DOHH2 (cell line): ENCODE measurements at regions not wholly inside any gene's neighbourhood (a gene's known extent, or its start where the extent isn't known, plus 50 kb on each side); places are given as distances from the start of the nearest gene placed in this dataset.

ENCODE experiments used
- H3F3A ChIP-seq: fragments of 200-600 bp; sonication (generic), shearing (Covaris generic); 2 replicates; pipeline ENCODE4 v1.6.0; 2016; ENCODE audit warnings: antibody characterized with exemption, mild to moderate bottlenecking; ENCODE audit not compliant: control insufficient read depth, insufficient read depth
- H3K27ac ChIP-seq: fragments of 200-600 bp; sonication (generic); 2 replicates; pipeline ENCODE4 v1.5.1; 2014; ENCODE audit warnings: low read depth, mild to moderate bottlenecking, low read length, moderate library complexity
- H3K27me3 ChIP-seq: fragments of 200-600 bp; sonication (generic); 2 replicates; pipeline ENCODE4 v1.6.1; 2014; ENCODE audit warnings: mild to moderate bottlenecking, low read length, mixed read lengths; ENCODE audit not compliant: control insufficient read depth
- H3K36me3 ChIP-seq: fragments of 200-600 bp; sonication (generic); 2 replicates; pipeline ENCODE4 v1.6.1; 2014; ENCODE audit warnings: mild to moderate bottlenecking, low read length, moderate library complexity, mixed read lengths; ENCODE audit not compliant: control insufficient read depth
- H3K4me1 ChIP-seq: fragments of 200-600 bp; sonication (generic); 2 replicates; pipeline ENCODE4 v1.6.1; 2014; ENCODE audit warnings: mild to moderate bottlenecking, low read length, mixed read lengths; ENCODE audit not compliant: control insufficient read depth
- H3K4me2 ChIP-seq: fragments of 200-600 bp; sonication (generic); 2 replicates; pipeline ENCODE4 v1.6.0; 2014; ENCODE audit warnings: mild to moderate bottlenecking, low read length, moderate library complexity
- H3K4me3 ChIP-seq: fragments of 200-600 bp; sonication (generic); 2 replicates; pipeline ENCODE4 v1.5.1; 2014; ENCODE audit warnings: mild to moderate bottlenecking, low read length, mixed read lengths
- H3K79me2 ChIP-seq: fragments of 200-600 bp; sonication (generic); 2 replicates; pipeline ENCODE4 v1.6.1; 2014; ENCODE audit warnings: mild to moderate bottlenecking, low read length, mixed read lengths; ENCODE audit not compliant: control insufficient read depth
- H3K9me2 ChIP-seq: fragments of 200-600 bp; sonication (generic); replicated peaks from 2 replicates; pipeline ENCODE4 v1.6.1; 2014; ENCODE audit warnings: mild to moderate bottlenecking, low read length, mixed read lengths; ENCODE audit not compliant: control insufficient read depth
- H3K9me3 ChIP-seq: fragments of 200-600 bp; sonication (generic); 2 replicates; pipeline ENCODE4 v1.6.1; 2014; ENCODE audit warnings: antibody characterized with exemption, low read length, mixed read lengths; ENCODE audit not compliant: control insufficient read depth, insufficient read depth
- H4K20me1 ChIP-seq: fragments of 200-600 bp; sonication (generic); 2 replicates; pipeline ENCODE4 v1.6.0; 2014; ENCODE audit warnings: low read depth, mild to moderate bottlenecking, antibody characterized with exemption, low read length, moderate library complexity; ENCODE audit not compliant: control insufficient read depth, insufficient read depth
- CTCF ChIP-seq: fragments of 200-600 bp; sonication (generic); IDR thresholded peaks from one replicate; pipeline ENCODE4 v1.5.1; 2014; ENCODE audit warnings: antibody characterized with exemption, mild to moderate bottlenecking, low read depth, low read length; ENCODE audit not compliant: poor library complexity, severe bottlenecking
- EZH2phosphoT487 ChIP-seq: fragments of 200-600 bp; sonication (generic); IDR thresholded peaks from 2 replicates; pipeline ENCODE4 v1.6.1; 2017; ENCODE audit warnings: borderline replicate concordance, mild to moderate bottlenecking, antibody characterized with exemption, low read length, moderate library complexity, mixed read lengths

DNA sequence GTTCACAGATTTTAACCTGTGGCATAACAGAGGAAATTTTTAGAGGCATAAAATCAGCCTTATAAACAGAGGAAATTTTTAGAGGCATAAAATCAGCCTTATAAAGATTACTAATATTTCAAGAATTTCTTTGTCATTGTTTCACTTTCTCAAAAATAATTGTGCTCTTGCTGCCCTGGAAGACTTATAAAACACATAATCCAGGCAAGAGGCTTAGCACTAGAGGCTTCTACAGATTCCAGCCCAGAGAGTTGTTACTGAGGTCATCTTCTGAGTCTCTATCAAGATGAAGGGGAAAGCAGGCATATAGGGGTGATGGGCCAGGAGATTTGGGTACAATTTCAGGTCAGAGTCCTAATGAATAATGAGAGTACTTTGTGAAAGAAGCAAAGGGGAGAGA, 85.7 kb downstream of the RFPL4B start:
- Histone ChIP-seq H3K27me3 (no peaks in the 10 kb centered on the region), H3K36me3 (no peaks in the 10 kb centered on the region), H3K4me3 (no peak overlapping the region), H4K20me1 (no peaks in the 10 kb centered on the region), H3K4me2 (no peak overlapping the region), H3K4me1 (no peaks in the 10 kb centered on the region), H3K79me2 (no peaks in the 10 kb centered on the region), H3K9me3 (no peaks in the 10 kb centered on the region), H3K27ac (no peak overlapping the region), H3F3A (no peaks in the 10 kb centered on the region), H3K9me2 (no peaks in the 10 kb centered on the region)
- no peak for TF ChIP-seq CTCF
- no peak for TF ChIP-seq EZH2phosphoT487

DNA sequence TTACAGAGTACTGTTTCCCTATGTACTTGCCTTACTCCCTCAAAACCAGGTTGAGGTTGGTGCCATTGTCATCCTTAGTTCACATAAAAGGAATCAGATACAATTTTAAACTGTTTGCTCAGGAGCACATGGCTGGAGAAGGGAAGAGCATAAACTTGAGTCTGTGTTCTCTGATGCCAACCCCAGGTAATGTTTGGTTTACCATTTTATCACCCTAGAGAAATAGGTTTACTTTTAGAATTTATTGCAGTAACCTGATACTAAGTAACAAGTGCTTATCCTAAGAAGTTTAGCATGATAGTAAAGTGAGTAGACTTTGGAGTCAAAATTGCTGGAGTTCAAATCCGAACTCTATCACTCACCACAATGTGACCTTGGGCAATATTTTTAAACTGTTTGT, 86.3 kb downstream of the RFPL4B start:
- H3K4me3 ChIP-seq = no peak overlapping the region
- H3K4me1 ChIP-seq = no peaks in the 10 kb centered on the region
- H3K4me2 ChIP-seq = no peak overlapping the region
- no peaks in the 10 kb centered on the region for H3K9me3 ChIP-seq
- no peak for TF ChIP-seq EZH2phosphoT487
- TF ChIP-seq CTCF = no peak
- no peak overlapping the region for H3K27ac ChIP-seq
- no peaks in the 10 kb centered on the region for H3K9me2 ChIP-seq
- H3F3A ChIP-seq = no peaks in the 10 kb centered on the region
- H4K20me1 ChIP-seq = no peaks in the 10 kb centered on the region
- H3K79me2 ChIP-seq = no peaks in the 10 kb centered on the region
- H3K36me3 ChIP-seq = no peaks in the 10 kb centered on the region
- no peaks in the 10 kb centered on the region for H3K27me3 ChIP-seq

GRCh38 chr6:112434896-112435435, 87.8 kb downstream of the RFPL4B start:
- no peaks in the 10 kb centered on the region for H3K27me3 ChIP-seq
- no peaks in the 10 kb centered on the region for H3K4me1 ChIP-seq
- no peak for TF ChIP-seq EZH2phosphoT487
- TF ChIP-seq CTCF = no peak
- H3K4me2 ChIP-seq = no peak overlapping the region
- H3K79me2 ChIP-seq = no peaks in the 10 kb centered on the region
- no peaks in the 10 kb centered on the region for H3K36me3 ChIP-seq
- no peak overlapping the region for H3K27ac ChIP-seq
- no peaks in the 10 kb centered on the region for H3F3A ChIP-seq
- no peaks in the 10 kb centered on the region for H3K9me2 ChIP-seq
- H3K9me3 ChIP-seq = no peaks in the 10 kb centered on the region
- no peak overlapping the region for H3K4me3 ChIP-seq
- no peaks in the 10 kb centered on the region for H4K20me1 ChIP-seq

DNA sequence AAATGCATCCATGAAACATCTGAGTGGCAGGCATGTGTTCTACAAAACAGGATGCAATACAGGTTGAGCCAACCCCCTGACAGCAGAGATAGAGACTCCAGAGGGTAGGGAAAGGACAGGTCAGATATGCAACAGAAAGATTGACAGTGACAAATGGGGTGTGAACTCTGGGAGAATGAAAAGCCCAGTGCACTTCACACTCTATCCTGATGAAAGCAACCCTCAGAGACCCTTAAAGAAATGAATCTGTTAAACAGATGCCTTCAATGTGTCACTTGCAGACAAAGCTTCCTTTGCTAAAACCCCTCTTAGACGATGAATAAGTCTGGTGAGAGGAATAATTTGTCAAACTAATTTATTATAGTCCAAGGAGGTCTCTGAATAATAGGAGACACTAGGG, 89.9 kb downstream of the RFPL4B start:
- Histone ChIP-seq H3K4me2 (no peak overlapping the region), H3K27ac (no peak overlapping the region), H3K4me3 (no peak overlapping the region), H3K9me2 (no peaks in the 10 kb centered on the region), H3K27me3 (no peaks in the 10 kb centered on the region), H3K79me2 (no peaks in the 10 kb centered on the region), H3F3A (no peaks in the 10 kb centered on the region), H3K4me1 (no peaks in the 10 kb centered on the region), H4K20me1 (no peaks in the 10 kb centered on the region), H3K9me3 (no peaks in the 10 kb centered on the region), H3K36me3 (no peaks in the 10 kb centered on the region)
- TF ChIP-seq EZH2phosphoT487 = no peak
- no peak for TF ChIP-seq CTCF
